ENCODE measurements at regions not wholly inside any gene's neighbourhood (a gene's known extent, or its start where the extent isn't known, plus 50 kb on each side); places are given as distances from the start of the nearest gene placed in this dataset.

GRCh38 chr1:194039578-194039977 is 853.2 kb upstream of the B3GALT2 start:
- no peak for DNase-seq (ENCODE audit: low spot score in 2 of 2)
- WGBS = 42% methylated on average over 1 of the region's 1 CpG
- Histone ChIP-seq H3K4me1 (no peaks in the 10 kb centered on the region), H3K36me3 (no peaks in the 10 kb centered on the region), H3K4me3 (no peak overlapping the region), H3K27ac (no peak overlapping the region), H3K9me3 (no peaks in the 10 kb centered on the region), H3K27me3 (no peaks in the 10 kb centered on the region)
- TF ChIP-seq EP300 (IDR thresholded peaks at IDR 0.05) = no peak
- no peak for TF ChIP-seq POLR2A (IDR thresholded peaks at IDR 0.05)
- no peak for TF ChIP-seq POLR2AphosphoS5 (IDR thresholded peaks at IDR 0.05)
- TF ChIP-seq, protein P1, sequence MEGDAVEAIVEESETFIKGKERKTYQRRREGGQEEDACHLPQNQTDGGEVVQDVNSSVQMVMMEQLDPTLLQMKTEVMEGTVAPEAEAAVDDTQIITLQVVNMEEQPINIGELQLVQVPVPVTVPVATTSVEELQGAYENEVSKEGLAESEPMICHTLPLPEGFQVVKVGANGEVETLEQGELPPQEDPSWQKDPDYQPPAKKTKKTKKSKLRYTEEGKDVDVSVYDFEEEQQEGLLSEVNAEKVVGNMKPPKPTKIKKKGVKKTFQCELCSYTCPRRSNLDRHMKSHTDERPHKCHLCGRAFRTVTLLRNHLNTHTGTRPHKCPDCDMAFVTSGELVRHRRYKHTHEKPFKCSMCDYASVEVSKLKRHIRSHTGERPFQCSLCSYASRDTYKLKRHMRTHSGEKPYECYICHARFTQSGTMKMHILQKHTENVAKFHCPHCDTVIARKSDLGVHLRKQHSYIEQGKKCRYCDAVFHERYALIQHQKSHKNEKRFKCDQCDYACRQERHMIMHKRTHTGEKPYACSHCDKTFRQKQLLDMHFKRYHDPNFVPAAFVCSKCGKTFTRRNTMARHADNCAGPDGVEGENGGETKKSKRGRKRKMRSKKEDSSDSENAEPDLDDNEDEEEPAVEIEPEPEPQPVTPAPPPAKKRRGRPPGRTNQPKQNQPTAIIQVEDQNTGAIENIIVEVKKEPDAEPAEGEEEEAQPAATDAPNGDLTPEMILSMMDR (IDR thresholded peaks at IDR 0.05) = no peak

GRCh38 chr1:194033646-194034045 is 847.2 kb upstream of the B3GALT2 start:
- no peak for DNase-seq (ENCODE audit: low spot score in 2 of 2)
- no peak overlapping the region for H3K4me3 ChIP-seq
- peaks cover 5% of the 10 kb centered on the region for H3K9me3 ChIP-seq
- H3K36me3 ChIP-seq = no peaks in the 10 kb centered on the region
- TF ChIP-seq, protein P1 (IDR thresholded peaks at IDR 0.05) = no peak
- TF ChIP-seq POLR2A (IDR thresholded peaks at IDR 0.05) = no peak
- TF ChIP-seq EP300 (IDR thresholded peaks at IDR 0.05) = no peak
- no peak for TF ChIP-seq POLR2AphosphoS5 (IDR thresholded peaks at IDR 0.05)
- H3K4me1 ChIP-seq = no peaks in the 10 kb centered on the region
- no peaks in the 10 kb centered on the region for H3K27me3 ChIP-seq
- H3K27ac ChIP-seq = no peak overlapping the region

DNA sequence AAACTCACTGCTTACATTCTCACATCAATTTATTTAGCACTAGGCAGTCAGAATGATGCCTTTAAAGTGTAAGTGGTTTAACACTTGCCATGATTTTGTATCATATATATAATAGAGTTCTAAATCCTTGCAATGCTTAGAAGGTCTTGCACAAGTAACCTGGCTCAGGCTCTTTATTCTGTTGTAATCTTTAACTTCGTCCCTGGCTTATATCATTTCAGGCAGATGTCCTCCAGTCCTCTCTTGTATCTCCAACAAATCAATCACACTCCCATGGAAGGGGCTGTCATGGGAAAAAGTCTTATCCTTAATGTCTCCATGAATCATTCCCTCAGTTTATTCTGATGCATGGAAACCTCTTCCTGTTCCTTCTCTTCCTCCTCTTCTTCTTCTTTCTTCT is 841.6 kb upstream of the B3GALT2 start:
- WGBS = 70% methylated on average over 1 of the region's 1 CpG
- TF ChIP-seq EP300 (IDR thresholded peaks at IDR 0.05) (no peak), POLR2AphosphoS5 (IDR thresholded peaks at IDR 0.05) (no peak)
- TF ChIP-seq, protein P1 (IDR thresholded peaks at IDR 0.05) = no peak
- Histone ChIP-seq H3K36me3 (no peaks in the 10 kb centered on the region), H3K27me3 (no peaks in the 10 kb centered on the region), H3K27ac (no peak overlapping the region), H3K4me1 (no peaks in the 10 kb centered on the region), H3K4me3 (no peak overlapping the region), H3K9me3 (peaks cover 1% of the 10 kb centered on the region)
- no peak for DNase-seq (ENCODE audit: low spot score in 2 of 2)

DNA sequence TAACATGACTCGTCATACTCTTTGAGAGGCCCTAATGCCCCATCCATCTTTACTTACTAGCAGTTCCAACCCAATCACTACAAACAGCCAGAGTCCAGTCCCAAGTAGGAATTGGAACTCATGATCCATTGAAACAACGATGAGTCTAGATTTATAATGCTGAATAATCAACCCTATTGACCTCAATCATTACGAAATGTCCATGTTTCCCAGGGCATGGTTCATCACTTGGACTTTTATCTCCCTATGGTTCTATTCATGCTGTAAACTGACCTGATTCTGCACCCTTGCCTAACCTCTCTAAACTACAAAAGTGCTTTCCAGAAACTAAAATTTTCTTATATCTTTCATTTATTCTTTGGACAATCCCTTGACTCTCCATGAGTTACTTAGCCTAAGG is 840.0 kb upstream of the B3GALT2 start:
- Histone ChIP-seq H3K4me1 (no peaks in the 10 kb centered on the region), H3K4me3 (no peak overlapping the region), H3K36me3 (no peaks in the 10 kb centered on the region), H3K27me3 (no peaks in the 10 kb centered on the region), H3K27ac (no peak overlapping the region), H3K9me3 (no peaks in the 10 kb centered on the region)
- no peak for TF ChIP-seq POLR2A (IDR thresholded peaks at IDR 0.05)
- no peak for TF ChIP-seq POLR2AphosphoS5 (IDR thresholded peaks at IDR 0.05)
- TF ChIP-seq, protein P1 (IDR thresholded peaks at IDR 0.05) = no peak
- no peak for TF ChIP-seq EP300 (IDR thresholded peaks at IDR 0.05)
- no peak for DNase-seq (ENCODE audit: low spot score in 2 of 2)
- WGBS = 96% methylated on average over 3 of the region's 3 CpGs

GRCh38 chr1:194024659-194025058 is 838.2 kb upstream of the B3GALT2 start:
- Histone ChIP-seq H3K4me3 (no peak overlapping the region), H3K4me1 (no peaks in the 10 kb centered on the region), H3K27ac (no peak overlapping the region), H3K27me3 (no peaks in the 10 kb centered on the region), H3K9me3 (no peaks in the 10 kb centered on the region), H3K36me3 (no peaks in the 10 kb centered on the region)
- 35% methylated on average over 2 of the region's 2 CpGs for WGBS
- no peak for DNase-seq (ENCODE audit: low spot score in 2 of 2)
- TF ChIP-seq EP300 (IDR thresholded peaks at IDR 0.05) (no peak), POLR2AphosphoS5 (IDR thresholded peaks at IDR 0.05) (no peak), POLR2A (IDR thresholded peaks at IDR 0.05) (no peak)
- TF ChIP-seq, protein P1 (IDR thresholded peaks at IDR 0.05) = no peak
